ENCODE measurements at regions not wholly inside any gene's neighbourhood (a gene's known extent, or its start where the extent isn't known, plus 50 kb on each side); places are given as distances from the start of the nearest gene placed in this dataset.

- TF ChIP-seq EZH2phosphoT487 (IDR thresholded peaks at IDR 0.05; ENCODE audit: borderline replicate concordance, low read depth) (no peak), IRF3 (IDR thresholded peaks at IDR 0.05; ENCODE audit: low read depth, low read length) (no peak), FOXJ3 (CRISPR knock-in tag; IDR thresholded peaks at IDR 0.05) (no peak), MAX (IDR thresholded peaks at IDR 0.05; ENCODE audit: low read depth) (no peak), EP300 (IDR thresholded peaks at IDR 0.05; ENCODE audit: borderline replicate concordance in 1 of 2, low read depth in 1 of 2, low read length in 1 of 2) (no peak), RXRA (IDR thresholded peaks at IDR 0.05; ENCODE audit: borderline replicate concordance, low read depth) (no peak)
These were observed 145.9 kb downstream of the YIPF5 start (continued) for GRCh38 chr5:144024545-144024944.

GRCh38 chr5:144026286-144026685 is 144.2 kb downstream of the YIPF5 start:
- Histone ChIP-seq H3K4me1 (ENCODE audit: control insufficient read depth in 1 of 2, insufficient read depth in 2 of 2, low read depth in 1 of 2, low read length in 1 of 2) (peaks cover 8 to 33% of the 10 kb centered on the region in 2 experiments; a peak in 3 of 4 replicates), H3K4me3 (ENCODE audit: low read depth in 2 of 2, low read length in 1 of 2) (no peak overlapping the region), H3K9me2 (no peaks in the 10 kb centered on the region), H2AFZ (ENCODE audit: low read depth) (no peak overlapping the region), H3K79me2 (ENCODE audit: insufficient read depth) (no peaks in the 10 kb centered on the region), H3K27ac (ENCODE audit: low read depth in 2 of 2, low read length in 1 of 2) (peak overlapping the region in 1 of 2 experiments; percentile 90; a peak in 2 of 4 replicates), H4K20me1 (ENCODE audit: insufficient read depth) (no peaks in the 10 kb centered on the region), H3K36me3 (replicated peaks in 1 of 2; ENCODE audit: control insufficient read depth in 1 of 2, insufficient read depth in 2 of 2, low read length in 1 of 2) (no peaks in the 10 kb centered on the region), H3K9ac (no peak overlapping the region), H3F3A (replicated peaks; ENCODE audit: insufficient read depth) (peaks cover 17% of the 10 kb centered on the region), H3K4me2 (no peak overlapping the region), H3K9me3 (no peaks in the 10 kb centered on the region), H3K27me3 (ENCODE audit: insufficient read depth) (no peaks in the 10 kb centered on the region)
- TF ChIP-seq RCOR1 (IDR thresholded peaks at IDR 0.05; ENCODE audit: low read length) (peak; percentile 65; the same call in 1 of the 2 replicates), RAD21 (IDR thresholded peaks at IDR 0.05; ENCODE audit: low read length) (0 out of 2 replicates have a peak, but pooled peaks have one; percentile 4), ZBTB33 (IDR thresholded peaks at IDR 0.05; ENCODE audit: borderline replicate concordance, low read depth) (no peak), TCF12 (IDR thresholded peaks at IDR 0.05) (no peak), EP300 (IDR thresholded peaks at IDR 0.05; ENCODE audit: borderline replicate concordance in 1 of 2, low read depth in 1 of 2, low read length in 1 of 2) (peak in 1 of 2 experiments; percentile 65; a peak in 2 of 4 replicates), GATA2 (CRISPR knock-in tag; IDR thresholded peaks at IDR 0.05) (0 out of 2 replicates have a peak, but pooled peaks have one; percentile 32), MEF2A (IDR thresholded peaks at IDR 0.05; ENCODE audit: borderline replicate concordance, low read depth) (no peak)
- WGBS (ENCODE audit: low lambda C conversion rate): 44% methylated on average over 1 of the region's 1 CpG
- ChIA-PET POLR2A (no interaction called here), CTCF (interaction anchor here (1.1 kb wide), 1 partner anchor 12 kb away, joined by 3 read pairs; no protein-coding TSS in a partner anchor)
- DNase-seq: peak; percentile 27
